Activated T-helper 2 cell treated with anti-CD3 and anti-CD28 coated beads, Interferon-gamma antibody, Interleukin-2, Interleukin-4, amounts not matched to agents 10 μg/mL and 5 μg/mL and 100 μg/mL, durations not matched to agents 14 hours and 24 hours and 36 hours (primary cell): ENCODE measurements at regions not wholly inside any gene's neighbourhood (a gene's known extent, or its start where the extent isn't known, plus 50 kb on each side); places are given as distances from the start of the nearest gene placed in this dataset.

Experiments
- DNase-seq: peaks from one replicate; pipeline ENCODE4 v3.0.0; 2021; ENCODE audit warnings: low spot score
- H3K27ac Mint-ChIP-seq: one replicate; pipeline ENCODE4 v1.8.0; 2021; ENCODE audit warnings: mixed read lengths
- H3K27me3 Mint-ChIP-seq: one replicate; pipeline ENCODE4 v1.8.0; 2021; ENCODE audit warnings: low read depth, mixed read lengths
- H3K36me3 Mint-ChIP-seq: one replicate; pipeline ENCODE4 v1.8.0; 2021; ENCODE audit warnings: low read depth, mixed read lengths
- H3K4me1 Mint-ChIP-seq: one replicate; pipeline ENCODE4 v1.8.0; 2021; ENCODE audit warnings: low read depth, mixed read lengths
- H3K4me3 Mint-ChIP-seq: one replicate; pipeline ENCODE4 v1.8.0; 2021; ENCODE audit warnings: low read depth, mild to moderate bottlenecking, moderate library complexity, mixed read lengths
- H3K9me3 Mint-ChIP-seq: one replicate; pipeline ENCODE4 v1.8.0; 2021; ENCODE audit warnings: mixed read lengths
- intact Hi-C: fragments of 100-400 bp; cut with micrococcal nuclease; formaldehyde crosslinking; loops from one replicate; pipeline ENCODE4 v1.15.1; 2023

DNA sequence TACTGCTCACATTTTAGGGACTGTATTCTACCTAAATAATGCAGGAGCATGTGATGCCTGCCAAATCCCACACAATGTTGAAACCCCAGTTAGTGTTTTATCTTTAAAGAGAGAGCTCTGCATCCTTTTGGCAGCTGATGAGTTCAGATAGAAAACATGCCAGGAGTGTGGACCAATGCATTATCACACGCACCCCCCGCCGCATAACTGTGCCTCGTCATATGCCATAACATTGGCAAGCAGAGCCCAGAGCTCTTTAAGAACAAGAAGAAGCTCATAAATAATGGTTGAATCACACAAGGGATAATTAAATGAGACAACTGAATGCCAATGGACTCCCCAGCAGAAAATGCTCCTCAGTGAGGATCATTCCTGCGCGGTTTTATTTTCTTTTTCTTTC, 52.8 kb upstream of the RORB start:
- Mint-ChIP-seq H3K4me3 (no peak overlapping the region), H3K27ac (no peak overlapping the region), H3K36me3 (no peaks in the 10 kb centered on the region), H3K9me3 (no peaks in the 10 kb centered on the region), H3K27me3 (no peaks in the 10 kb centered on the region), H3K4me1 (no peaks in the 10 kb centered on the region)
- no peak for DNase-seq
- intact Hi-C loops = no loop called here
